ENCODE measurements at regions not wholly inside any gene's neighbourhood (a gene's known extent, or its start where the extent isn't known, plus 50 kb on each side); places are given as distances from the start of the nearest gene placed in this dataset.

- TF ChIP-seq CTCF (IDR thresholded peaks at IDR 0.05), result no peak
- ATAC-seq (ENCODE audit: low FRiP score) (no peak), DNase-seq (ENCODE audit: low spot score) (no peak)
Measured at GRCh38 chr14:98249057-98249456, 1022.9 kb downstream of the BCL11B start.

- DNase-seq (ENCODE audit: low spot score) (no peak), ATAC-seq (ENCODE audit: low FRiP score) (no peak)
- TF ChIP-seq CTCF (IDR thresholded peaks at IDR 0.05), result no peak
Measured at GRCh38 chr14:98249476-98249875, 1022.5 kb downstream of the BCL11B start.

- no peak for ATAC-seq (ENCODE audit: low FRiP score)
- DNase-seq (ENCODE audit: low spot score), result no peak
- TF ChIP-seq CTCF (IDR thresholded peaks at IDR 0.05), result no peak
Measured at GRCh38 chr14:98252820-98253219, 1019.2 kb downstream of the BCL11B start.

- DNase-seq (ENCODE audit: low spot score), result no peak
- no peak for ATAC-seq (ENCODE audit: low FRiP score)
- TF ChIP-seq CTCF (IDR thresholded peaks at IDR 0.05), result no peak
Measured at GRCh38 chr14:98259881-98260280, 1012.1 kb downstream of the BCL11B start.

DNA sequence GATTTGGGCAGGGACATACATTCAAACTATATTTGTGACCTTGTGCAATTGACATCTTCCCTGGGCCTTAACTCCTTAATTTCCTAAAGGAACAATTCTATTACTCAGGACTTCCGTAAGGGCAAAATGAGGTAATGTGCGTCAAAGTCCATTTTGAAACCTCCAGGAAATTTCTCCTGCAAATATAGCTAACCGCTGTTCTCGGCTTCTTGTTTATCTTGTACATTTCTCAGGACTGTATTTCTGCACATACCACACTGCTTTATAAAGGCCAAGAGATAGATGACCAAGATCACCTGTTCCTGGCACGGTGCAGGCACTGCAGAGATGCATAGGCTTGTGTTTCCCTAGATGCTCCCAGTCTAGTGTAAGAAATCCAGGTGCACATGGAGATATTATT lies 1009.4 kb downstream of the BCL11B start:
- no peak for ATAC-seq (ENCODE audit: low FRiP score)
- TF ChIP-seq CTCF (IDR thresholded peaks at IDR 0.05), result no peak
- no peak for DNase-seq (ENCODE audit: low spot score)

DNA sequence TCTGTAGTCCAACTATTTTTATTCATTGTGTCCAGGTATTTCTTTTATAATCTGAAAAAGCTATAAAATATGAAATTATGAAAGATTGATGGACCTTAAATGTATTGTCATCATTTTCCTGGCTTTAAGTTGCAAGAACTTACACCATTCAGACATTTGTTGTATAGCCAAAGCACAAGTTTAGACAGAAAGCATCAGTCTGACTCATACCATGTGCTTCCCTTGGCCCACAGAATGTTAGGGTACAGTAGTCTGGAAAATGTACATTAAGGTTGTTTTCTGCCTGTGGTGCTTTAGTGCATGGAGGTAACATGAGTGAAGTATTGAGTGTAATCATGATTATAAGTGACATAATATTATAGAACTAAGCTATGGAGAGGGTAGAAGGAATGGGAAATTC lies 1002.5 kb downstream of the BCL11B start:
- TF ChIP-seq CTCF (IDR thresholded peaks at IDR 0.05), result no peak

DNA sequence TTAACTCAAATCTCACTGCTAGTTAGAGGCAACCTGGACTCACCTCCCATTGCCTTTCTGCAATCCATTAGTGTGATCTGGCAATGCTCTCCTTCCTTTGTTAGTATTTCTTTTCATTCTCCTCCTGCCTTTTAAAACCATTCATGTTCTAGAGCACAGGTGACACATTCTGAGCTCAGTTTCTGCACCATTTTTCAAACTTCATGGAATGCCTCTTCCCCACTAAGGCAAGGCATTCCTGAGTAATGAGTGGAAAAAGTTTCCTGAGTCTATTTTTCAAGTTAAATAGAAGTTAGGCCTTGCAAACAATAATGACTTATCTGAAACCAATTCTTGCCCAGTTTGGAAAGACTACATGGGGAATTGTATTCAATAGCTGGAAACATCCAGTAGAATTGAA lies 1001.8 kb downstream of the BCL11B start:
- no peak for DNase-seq (ENCODE audit: low spot score)
- TF ChIP-seq CTCF (IDR thresholded peaks at IDR 0.05), result no peak

More for the DNA sequence above, 1002.5 kb downstream of the BCL11B start:
- ATAC-seq (ENCODE audit: low FRiP score), result no peak
- DNase-seq (ENCODE audit: low spot score), result no peak

More for the DNA sequence above, 1001.8 kb downstream of the BCL11B start:
- no peak for ATAC-seq (ENCODE audit: low FRiP score)

All from omental fat pad (tissue), 3 donors.